GM18519 (cell line): ENCODE measurements at regions not wholly inside any gene's neighbourhood (a gene's known extent, or its start where the extent isn't known, plus 50 kb on each side); places are given as distances from the start of the nearest gene placed in this dataset.
"Not testable (repeated sequence)": the region's sequence is repeated elsewhere in the genome, so short reads cannot be mapped to it uniquely, and the experiment has no call there.

ENCODE experiments used
- ATAC-seq: cut with Tn5 transposase; IDR thresholded peaks from one replicate; pipeline ENCODE4 v1.9.1; 2021; ENCODE audit warnings: mild to moderate bottlenecking, moderate library complexity; ENCODE audit not compliant: unreplicated experiment, low FRiP score

GRCh38 chr9:67708109-67708508, 150.6 kb upstream of the ANKRD20A1 start:
- ATAC-seq, result not testable (repeated sequence)

DNA sequence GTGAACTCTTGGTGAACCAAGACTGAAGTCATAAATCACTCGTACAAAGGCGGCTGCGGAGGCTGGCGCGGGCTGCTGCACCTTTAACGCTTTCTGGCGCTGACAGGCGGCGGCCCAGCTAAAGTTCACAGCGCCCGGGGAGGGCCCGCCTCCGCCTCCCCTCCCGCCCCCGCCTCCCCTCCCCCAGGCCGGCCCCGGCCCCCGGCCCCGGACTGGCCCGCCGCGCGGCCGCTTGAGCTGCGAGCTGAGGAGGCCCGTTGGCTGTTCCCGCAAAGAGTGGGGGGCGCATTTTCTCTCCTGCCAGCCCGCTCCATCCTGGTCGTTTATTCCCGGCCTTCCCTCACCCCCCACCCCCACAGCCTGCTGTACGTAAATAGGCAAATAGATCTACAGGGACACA, 147.3 kb upstream of the ANKRD20A1 start:
- not testable (repeated sequence) for ATAC-seq

DNA sequence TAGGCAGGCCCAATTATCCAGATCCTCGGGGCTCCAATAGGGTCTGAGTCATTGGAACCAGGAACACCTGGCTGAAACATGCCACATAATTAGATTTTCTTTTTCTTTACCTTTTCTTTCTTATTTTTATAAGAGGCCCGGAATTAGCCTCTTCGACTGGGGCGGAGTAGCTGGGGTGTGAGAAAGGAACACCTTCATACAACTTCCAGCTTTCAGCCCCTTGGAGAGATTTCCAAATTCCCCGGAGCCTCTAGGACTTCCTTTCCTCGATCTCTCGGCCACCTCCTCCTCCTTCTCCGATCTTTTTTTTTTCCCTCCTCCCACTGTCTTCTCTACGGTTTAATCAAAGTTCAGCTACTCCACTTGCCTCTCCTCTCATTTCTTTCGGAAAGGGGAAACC, 146.8 kb upstream of the ANKRD20A1 start:
- ATAC-seq, result not testable (repeated sequence)

DNA sequence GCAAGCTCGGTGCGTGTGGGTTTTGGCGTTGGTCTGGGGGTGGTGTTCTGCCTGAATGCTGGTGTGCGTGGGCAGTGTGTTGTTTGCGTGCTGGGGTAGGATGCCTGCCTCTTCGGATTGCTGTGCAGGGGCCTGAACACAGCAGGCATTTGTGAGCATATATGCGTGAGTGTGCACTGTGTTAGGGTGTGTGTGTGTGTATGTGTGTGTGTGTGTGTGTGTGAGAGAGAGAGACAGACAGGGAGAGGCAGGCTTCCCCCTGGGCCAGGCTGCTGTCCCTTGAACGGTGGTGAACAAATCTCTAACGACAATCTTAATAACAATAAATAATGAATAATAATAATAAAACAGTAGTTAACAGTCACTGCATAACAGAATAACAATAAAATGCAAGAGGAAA, 145.8 kb upstream of the ANKRD20A1 start:
- ATAC-seq, result not testable (repeated sequence)

GRCh38 chr9:67717830-67718388, 140.8 kb upstream of the ANKRD20A1 start:
- ATAC-seq, result not testable (repeated sequence)

GRCh38 chr9:67720491-67720890, 138.2 kb upstream of the ANKRD20A1 start:
- not testable (repeated sequence) for ATAC-seq

- ATAC-seq, result peak; percentile 73
Observed at GRCh38 chr9:67722460-67723090, 136.2 kb upstream of the ANKRD20A1 start.

DNA sequence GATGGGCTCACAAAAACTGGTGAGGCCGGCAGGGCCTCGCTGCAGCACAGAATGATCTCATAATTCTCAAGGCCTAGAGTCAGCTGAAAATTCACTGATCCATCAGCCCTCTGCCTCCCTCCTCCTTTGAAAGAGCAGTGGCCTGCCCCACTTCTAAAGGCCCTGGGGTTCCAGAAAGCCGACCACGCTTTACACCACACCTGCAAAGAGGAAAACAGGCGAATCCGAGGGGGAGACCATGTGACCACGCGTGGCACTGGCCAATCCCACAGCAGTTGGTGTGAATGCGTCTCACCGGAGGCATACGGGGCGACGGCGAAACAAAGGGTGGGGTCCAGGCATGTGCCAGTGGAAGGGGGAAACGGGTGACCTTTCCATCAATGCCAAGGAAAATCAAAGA, 135.5 kb upstream of the ANKRD20A1 start:
- not testable (repeated sequence) for ATAC-seq

- ATAC-seq, result not testable (repeated sequence)
Observed at GRCh38 chr9:67724885-67725284, 133.8 kb upstream of the ANKRD20A1 start.

GRCh38 chr9:67726213-67726988, 132.3 kb upstream of the ANKRD20A1 start:
- peak; percentile 86 for ATAC-seq

DNA sequence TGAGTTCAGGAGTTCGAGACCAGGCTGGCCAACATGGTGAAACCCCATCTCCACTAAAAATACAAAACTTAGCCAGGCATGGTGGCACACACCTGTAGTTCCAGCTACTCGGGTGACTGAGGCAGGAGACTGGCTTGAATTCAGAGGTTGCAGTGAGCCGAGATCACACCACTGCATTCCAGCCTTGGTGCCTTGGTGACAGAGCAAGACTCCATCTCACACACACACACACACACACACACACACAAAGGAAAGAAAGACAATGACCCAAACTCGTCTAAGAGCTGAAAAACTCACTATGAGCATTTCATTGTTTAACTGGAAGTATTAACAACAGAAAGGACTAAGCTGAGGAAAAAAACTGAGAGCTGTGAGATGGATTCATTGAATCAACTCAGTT, 95.6 kb upstream of the ANKRD20A1 start:
- ATAC-seq, result not testable (repeated sequence)

GRCh38 chr9:67771807-67772206, 86.9 kb upstream of the ANKRD20A1 start:
- ATAC-seq, result not testable (repeated sequence)

- not testable (repeated sequence) for ATAC-seq
Observed at GRCh38 chr9:67800170-67800569, 58.6 kb upstream of the ANKRD20A1 start.
